ENCODE measurements at regions not wholly inside any gene's neighbourhood (a gene's known extent, or its start where the extent isn't known, plus 50 kb on each side); places are given as distances from the start of the nearest gene placed in this dataset.

DNA sequence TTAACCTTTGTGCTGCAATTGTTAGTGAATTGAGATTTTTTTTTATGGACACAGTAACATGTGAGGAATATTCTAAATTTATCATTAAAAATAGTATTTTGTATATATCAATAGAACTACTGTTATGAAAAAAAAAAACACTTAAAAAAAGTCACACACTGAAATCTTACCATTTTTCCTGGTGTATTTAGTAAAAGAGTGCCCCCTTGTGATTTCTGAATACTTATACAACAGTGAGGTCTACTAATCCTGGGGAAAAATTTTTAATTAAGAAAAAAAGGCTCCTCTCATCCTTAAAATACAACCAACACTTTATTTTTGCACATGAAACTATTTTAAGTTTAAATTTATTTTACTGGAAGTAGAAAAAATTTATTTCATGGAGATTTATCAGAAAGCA, 56.4 kb upstream of the SPOCK3 start:
- DNase-seq (ENCODE audit: extremely low spot score, insufficient read length, low read depth): no peak
- no peak for FAIRE-seq

- no peak for FAIRE-seq
- no peak for DNase-seq (ENCODE audit: extremely low spot score, insufficient read length, low read depth)
Measured at GRCh38 chr4:167308876-167309275, 74.6 kb upstream of the SPOCK3 start.

GRCh38 chr4:167321299-167321698, 87.0 kb upstream of the SPOCK3 start:
- no peak for DNase-seq (ENCODE audit: extremely low spot score, insufficient read length, low read depth)
- no peak for FAIRE-seq

DNA sequence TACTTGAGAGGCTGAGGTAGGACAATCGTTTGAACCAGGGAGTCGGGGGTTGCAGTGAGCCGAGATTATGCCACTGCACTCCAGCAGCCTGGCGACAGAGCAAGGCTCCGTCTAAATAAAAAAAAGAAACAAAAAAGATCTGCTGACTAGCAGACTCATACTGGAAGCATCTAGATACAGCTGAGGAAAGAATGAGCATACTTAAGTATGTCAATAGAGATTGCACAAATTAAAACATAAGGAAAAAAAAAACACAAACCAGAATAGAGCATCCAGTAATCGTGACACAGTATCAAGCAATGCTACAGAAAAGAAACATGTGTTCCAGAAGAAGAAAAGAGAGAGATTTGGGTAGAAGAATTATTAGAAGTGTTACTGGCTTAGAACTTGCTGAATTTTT, 105.5 kb upstream of the SPOCK3 start:
- DNase-seq (ENCODE audit: extremely low spot score, insufficient read length, low read depth) (no peak), FAIRE-seq (no peak)

- DNase-seq (ENCODE audit: extremely low spot score, insufficient read length, low read depth) (no peak), FAIRE-seq (no peak)
Measured at GRCh38 chr4:167359711-167360110, 125.4 kb upstream of the SPOCK3 start.

GRCh38 chr4:167379076-167379835, 145.0 kb upstream of the SPOCK3 start:
- no peak for FAIRE-seq
- DNase-seq (ENCODE audit: extremely low spot score, insufficient read length, low read depth): no peak

- FAIRE-seq (no peak), DNase-seq (ENCODE audit: extremely low spot score, insufficient read length, low read depth) (no peak)
Measured at GRCh38 chr4:167380964-167381363, 146.7 kb upstream of the SPOCK3 start.

- FAIRE-seq: no peak
- DNase-seq (ENCODE audit: extremely low spot score, insufficient read length, low read depth): no peak
Measured at GRCh38 chr4:167383291-167383690, 149.0 kb upstream of the SPOCK3 start.

GRCh38 chr4:167397586-167397985, 163.3 kb upstream of the SPOCK3 start:
- DNase-seq (ENCODE audit: extremely low spot score, insufficient read length, low read depth): no peak

DNA sequence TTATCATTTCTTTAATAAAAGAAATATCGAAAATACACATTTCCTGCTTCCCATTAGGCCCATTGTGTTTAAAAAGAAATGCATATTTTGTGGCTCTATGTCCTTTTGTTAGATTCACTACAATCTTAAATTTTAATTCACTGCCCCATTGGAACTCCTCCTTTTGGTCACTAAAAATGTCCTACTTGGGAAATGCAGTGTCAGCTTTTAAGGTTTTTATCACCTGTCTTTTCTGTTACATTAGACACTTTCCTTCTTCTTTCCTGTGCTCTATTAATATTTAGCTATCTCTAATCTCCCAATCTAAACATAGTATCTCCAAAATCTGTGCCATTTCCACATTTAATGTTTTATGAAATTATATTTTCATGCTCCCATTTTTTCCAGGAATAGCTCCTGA, 164.9 kb upstream of the SPOCK3 start:
- DNase-seq (ENCODE audit: extremely low spot score, insufficient read length, low read depth) (no peak), FAIRE-seq (no peak)

More at GRCh38 chr4:167397586-167397985, 163.3 kb upstream of the SPOCK3 start:
- no peak for FAIRE-seq

GRCh38 chr4:167406181-167406580, 171.9 kb upstream of the SPOCK3 start:
- DNase-seq (ENCODE audit: extremely low spot score, insufficient read length, low read depth) (no peak), FAIRE-seq (no peak)

DNA sequence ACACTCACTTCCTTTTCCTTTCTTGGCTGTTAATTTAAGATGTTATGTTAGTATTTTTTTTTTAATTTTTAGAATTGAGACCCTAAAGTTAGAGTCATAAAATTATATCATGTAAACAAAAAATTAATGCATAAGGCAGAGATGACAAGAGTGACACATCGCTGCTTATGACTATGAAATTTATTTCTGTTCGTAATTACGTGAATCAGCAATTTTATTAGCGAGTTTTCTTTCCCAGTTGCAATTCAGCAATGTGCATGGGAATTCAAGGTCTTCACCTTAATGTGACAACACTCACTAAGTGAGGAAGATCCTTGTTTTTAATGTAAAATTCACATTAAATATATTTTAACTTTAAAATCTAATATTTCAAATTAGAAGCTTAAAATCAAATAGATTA, 181.2 kb upstream of the SPOCK3 start:
- FAIRE-seq (no peak), DNase-seq (ENCODE audit: extremely low spot score, insufficient read length, low read depth) (no peak)

DNA sequence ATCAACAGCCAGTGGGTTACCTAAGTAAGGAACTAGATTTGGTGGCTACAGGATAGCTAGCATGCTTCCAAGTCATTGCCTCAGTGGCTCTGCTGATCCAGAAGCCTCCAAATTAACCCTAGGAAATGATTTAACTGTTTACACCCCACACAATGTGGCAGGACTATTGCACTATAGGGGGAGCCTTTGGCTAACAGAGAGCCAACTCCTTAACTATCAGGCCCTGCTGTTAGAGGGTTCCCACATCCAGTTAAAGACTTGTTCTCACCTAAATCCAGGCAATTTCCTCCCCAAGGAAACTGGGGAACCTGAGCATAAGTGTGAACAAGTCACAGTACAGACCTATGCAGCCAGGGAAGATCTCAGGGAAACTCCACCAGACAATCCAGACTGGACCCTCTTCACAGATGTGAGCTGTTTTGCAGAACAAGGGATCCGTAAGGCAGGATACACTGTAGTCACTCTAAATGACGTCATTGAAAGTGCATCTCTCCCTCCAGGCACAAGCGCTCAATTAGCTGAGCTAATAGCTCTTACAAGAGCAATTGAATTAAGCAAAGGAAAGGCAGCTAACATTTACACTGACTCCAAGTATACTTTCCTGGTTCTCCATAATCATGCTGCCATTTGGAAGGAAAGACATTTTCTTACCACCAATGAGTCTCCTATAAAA, 185.3 kb upstream of the SPOCK3 start:
- FAIRE-seq (no peak), DNase-seq (ENCODE audit: extremely low spot score, insufficient read length, low read depth) (no peak)

- DNase-seq (ENCODE audit: extremely low spot score, insufficient read length, low read depth) (no peak), FAIRE-seq (no peak)
Measured at GRCh38 chr4:167421201-167421600, 186.9 kb upstream of the SPOCK3 start.

GRCh38 chr4:167424341-167425256, 190.3 kb upstream of the SPOCK3 start:
- DNase-seq (ENCODE audit: extremely low spot score, insufficient read length, low read depth) (no peak), FAIRE-seq (no peak)

DNA sequence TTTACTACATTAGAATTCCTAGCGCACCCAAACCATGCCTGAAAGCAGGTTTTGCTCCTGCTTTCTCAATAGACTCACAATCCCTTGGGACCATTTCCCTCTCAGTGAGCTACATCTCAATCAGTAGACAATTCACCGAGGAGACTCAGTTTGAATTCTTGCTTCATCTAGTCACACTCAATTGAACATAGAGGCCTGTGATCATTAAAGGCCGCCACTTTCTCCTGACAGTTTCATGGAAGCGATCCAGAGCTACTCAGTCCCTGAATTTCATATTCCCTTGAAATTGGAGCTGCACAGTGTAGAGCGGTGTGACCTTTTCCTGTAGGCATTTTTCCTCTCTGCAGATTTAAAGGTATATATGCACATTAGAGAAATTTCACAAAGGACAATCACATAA, 193.9 kb upstream of the SPOCK3 start:
- FAIRE-seq: no peak
- DNase-seq (ENCODE audit: extremely low spot score, insufficient read length, low read depth): no peak

DNA sequence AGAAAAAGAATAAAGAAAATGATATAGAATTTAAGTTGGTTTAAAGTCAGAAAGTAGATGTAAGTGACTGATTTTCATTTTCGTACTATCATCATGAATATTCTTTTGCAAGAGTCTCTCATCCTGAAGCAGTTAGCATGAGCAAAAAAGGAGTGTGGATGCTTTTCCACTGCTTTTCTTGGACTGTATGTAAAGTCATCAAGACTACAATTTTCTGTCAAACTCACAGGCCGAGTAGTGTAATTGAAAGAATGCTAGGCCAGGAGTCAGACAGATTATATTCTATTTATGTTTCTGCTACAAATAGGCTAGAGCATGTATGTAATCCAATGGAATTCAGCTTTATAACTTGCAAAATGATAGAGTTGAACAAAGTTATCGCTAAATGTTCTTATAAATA, 197.1 kb upstream of the SPOCK3 start:
- DNase-seq (ENCODE audit: extremely low spot score, insufficient read length, low read depth) (no peak), FAIRE-seq (no peak)

DNA sequence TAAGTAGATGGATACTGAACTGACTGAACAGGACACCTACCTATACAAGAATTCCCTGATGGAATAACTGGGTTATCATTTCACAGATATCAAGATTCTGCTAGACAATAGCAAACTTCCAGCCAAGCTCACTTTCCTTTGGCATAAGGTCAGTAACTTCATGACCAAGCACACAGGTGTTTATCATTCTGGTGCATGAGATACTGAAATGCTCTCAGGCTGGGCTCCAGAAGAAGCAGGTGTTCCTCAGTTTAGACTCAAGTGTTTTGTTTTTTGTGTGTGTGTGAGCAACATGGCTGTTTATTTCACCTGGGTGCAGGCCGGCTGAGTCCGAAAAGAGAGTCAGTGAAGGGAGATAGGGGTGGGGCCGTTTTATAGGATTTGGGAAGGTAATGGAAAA, 201.5 kb upstream of the SPOCK3 start:
- DNase-seq (ENCODE audit: extremely low spot score, insufficient read length, low read depth) (no peak), FAIRE-seq (no peak)

DNA sequence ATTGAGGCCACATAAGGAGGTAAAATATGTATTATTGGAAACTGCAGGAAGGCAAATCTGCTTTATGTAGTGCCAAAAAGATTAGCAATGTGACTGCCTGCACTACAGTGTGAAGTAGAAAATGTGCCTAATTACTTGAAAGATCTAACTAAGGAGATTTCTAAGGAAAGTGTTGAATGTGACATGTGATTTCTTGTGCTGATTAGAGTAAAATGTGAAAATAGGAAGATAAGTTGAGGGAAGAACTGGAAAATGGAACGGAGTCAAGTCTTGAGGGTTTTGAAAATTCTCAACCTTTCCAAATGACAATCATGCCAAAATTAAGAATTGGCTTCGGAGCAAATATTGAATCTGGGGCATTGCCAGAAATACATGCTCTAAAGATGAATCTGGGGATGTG, 209.5 kb upstream of the SPOCK3 start:
- no peak for DNase-seq (ENCODE audit: extremely low spot score, insufficient read length, low read depth)
- no peak for FAIRE-seq

DNA sequence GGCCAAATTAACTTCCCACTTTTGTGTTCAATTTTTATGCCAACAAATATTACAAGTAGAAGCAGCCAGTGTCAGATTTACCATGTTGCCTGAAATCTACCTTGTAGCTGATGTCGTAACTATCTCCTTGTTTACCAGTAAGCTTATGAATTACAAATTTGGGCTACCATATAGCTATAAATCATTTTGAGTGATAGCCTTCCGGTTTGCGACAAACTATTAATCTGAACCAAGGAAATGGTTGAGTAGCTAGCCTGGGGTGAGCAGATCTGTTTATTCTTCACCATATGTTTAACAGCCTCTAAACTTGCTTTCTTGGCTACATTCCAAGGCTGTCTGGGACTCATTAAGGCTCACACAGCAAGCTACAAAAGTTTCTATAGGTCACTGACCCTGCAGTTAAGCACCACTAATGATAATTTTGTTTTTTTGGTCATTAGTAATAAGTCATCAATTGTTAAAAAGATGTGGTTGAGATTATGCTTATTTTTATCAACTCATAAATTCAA, 218.7 kb upstream of the SPOCK3 start:
- FAIRE-seq (no peak), DNase-seq (ENCODE audit: extremely low spot score, insufficient read length, low read depth) (no peak)

DNA sequence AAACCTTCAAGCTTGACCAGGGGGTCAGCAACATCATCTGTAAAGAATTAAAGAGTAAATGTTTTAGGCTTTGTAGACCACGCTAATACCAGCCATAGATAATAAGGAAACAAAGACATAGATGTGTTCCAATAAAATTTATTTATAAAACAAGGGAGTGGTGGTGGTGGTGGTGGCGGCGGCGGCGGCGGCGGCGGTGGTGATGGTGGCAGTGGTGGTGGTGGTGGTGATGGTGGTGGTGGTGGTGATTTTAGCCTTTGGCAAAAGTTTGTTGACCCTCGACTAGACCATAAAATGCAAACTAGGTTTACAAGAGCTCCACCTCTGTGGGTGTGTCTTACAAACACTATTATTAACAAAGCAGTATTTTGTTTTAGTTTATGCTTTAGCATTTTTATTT, 222.3 kb upstream of the SPOCK3 start:
- FAIRE-seq (no peak), DNase-seq (ENCODE audit: extremely low spot score, insufficient read length, low read depth) (no peak)

All from GM18507 (cell line).